ENCODE measurements at regions not wholly inside any gene's neighbourhood (a gene's known extent, or its start where the extent isn't known, plus 50 kb on each side); places are given as distances from the start of the nearest gene placed in this dataset.

DNA sequence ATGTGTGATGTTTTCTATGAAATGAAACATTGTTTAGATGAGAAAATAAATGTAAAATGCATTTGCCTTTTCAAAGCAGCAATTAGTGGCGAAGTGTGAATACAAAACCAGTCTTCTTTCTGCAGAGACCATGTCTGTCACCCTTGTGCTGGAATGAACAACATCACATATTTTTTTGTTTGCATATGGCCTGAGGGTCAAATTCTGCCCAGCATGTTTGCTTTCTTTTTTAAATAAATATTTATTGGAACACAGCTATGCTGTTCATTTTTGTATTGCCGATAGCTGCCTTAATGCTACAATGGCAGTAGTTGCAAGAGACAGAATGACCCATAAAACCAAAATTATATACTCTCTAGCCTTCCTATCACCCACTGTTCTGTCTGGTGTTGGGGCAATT is 75.3 kb upstream of the SNRPN start:
- no peak overlapping the region for H2BK12ac ChIP-seq (ENCODE audit: insufficient read length, low read depth, low read length)
- H2AFZ ChIP-seq (ENCODE audit: low read length) = no peak overlapping the region
- no peaks in the 10 kb centered on the region for H3K27me3 ChIP-seq (ENCODE audit: insufficient read depth, low read length)
- no peak overlapping the region for H2AK5ac ChIP-seq (ENCODE audit: insufficient read length, low read length)
- no CpG with 5 or more reads among the region's 2 CpGs for WGBS (ENCODE audit: extremely low coverage, insufficient read length, low lambda C conversion rate)
- H3K23ac ChIP-seq (ENCODE audit: insufficient read length, low read depth, low read length) = no peak overlapping the region
- no peak overlapping the region for H3K9ac ChIP-seq (ENCODE audit: extremely low read depth, insufficient read length, low read length)
- H4K91ac ChIP-seq (ENCODE audit: insufficient read length, low read depth, low read length) = no peak overlapping the region
- H3K79me1 ChIP-seq (ENCODE audit: insufficient read depth, low read depth, low read length, poor library complexity, severe bottlenecking) = no peaks in the 10 kb centered on the region
- no peak overlapping the region for H3K27ac ChIP-seq (ENCODE audit: insufficient read length, low read depth, low read length)
- Mint-ChIP-seq H3K4me3 (no peak overlapping the region; a peak in 1 of 5 replicates), H3K4me1 (peaks cover 15 to 19% of the 10 kb centered on the region in 2 experiments), H3K27ac (peak overlapping the region in 1 of 3 experiments; percentile 30; a peak in 1 of 7 replicates), H3K36me3 (ENCODE audit: insufficient read depth in 1 of 3, low read depth in 3 of 3) (peaks cover 0 to 7% (median 0%) of the 10 kb centered on the region in 3 experiments; a peak in 2 of 7 replicates), H3K27me3 (ENCODE audit: low read depth) (no peaks in the 10 kb centered on the region), H3K9me3 (peaks cover 68 to 73% of the 10 kb centered on the region in 2 experiments)
- H2BK120ac ChIP-seq (ENCODE audit: low read depth, low read length, poor library complexity, severe bottlenecking) = no peak overlapping the region
- H3K9me3 ChIP-seq (ENCODE audit: control insufficient read depth, low read depth, low read length) = peaks cover 12% of the 10 kb centered on the region
- H3K23me2 ChIP-seq (ENCODE audit: insufficient read length, low read depth, low read length, poor library complexity, severe bottlenecking) = no peaks in the 10 kb centered on the region
- TF ChIP-seq, protein P1, sequence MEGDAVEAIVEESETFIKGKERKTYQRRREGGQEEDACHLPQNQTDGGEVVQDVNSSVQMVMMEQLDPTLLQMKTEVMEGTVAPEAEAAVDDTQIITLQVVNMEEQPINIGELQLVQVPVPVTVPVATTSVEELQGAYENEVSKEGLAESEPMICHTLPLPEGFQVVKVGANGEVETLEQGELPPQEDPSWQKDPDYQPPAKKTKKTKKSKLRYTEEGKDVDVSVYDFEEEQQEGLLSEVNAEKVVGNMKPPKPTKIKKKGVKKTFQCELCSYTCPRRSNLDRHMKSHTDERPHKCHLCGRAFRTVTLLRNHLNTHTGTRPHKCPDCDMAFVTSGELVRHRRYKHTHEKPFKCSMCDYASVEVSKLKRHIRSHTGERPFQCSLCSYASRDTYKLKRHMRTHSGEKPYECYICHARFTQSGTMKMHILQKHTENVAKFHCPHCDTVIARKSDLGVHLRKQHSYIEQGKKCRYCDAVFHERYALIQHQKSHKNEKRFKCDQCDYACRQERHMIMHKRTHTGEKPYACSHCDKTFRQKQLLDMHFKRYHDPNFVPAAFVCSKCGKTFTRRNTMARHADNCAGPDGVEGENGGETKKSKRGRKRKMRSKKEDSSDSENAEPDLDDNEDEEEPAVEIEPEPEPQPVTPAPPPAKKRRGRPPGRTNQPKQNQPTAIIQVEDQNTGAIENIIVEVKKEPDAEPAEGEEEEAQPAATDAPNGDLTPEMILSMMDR (conservative IDR thresholded peaks at IDR 0.05) = no peak
- H3K4me2 ChIP-seq (ENCODE audit: insufficient read depth, insufficient read length, low read length) = no peak overlapping the region
- H4K5ac ChIP-seq (ENCODE audit: insufficient read length, low read depth, low read length) = no peak overlapping the region
- DNase-seq = no peak
- H2BK20ac ChIP-seq (ENCODE audit: low read depth, low read length, poor library complexity, severe bottlenecking) = no peak overlapping the region
- H3K56ac ChIP-seq (ENCODE audit: insufficient read length, low read depth, low read length) = no peak overlapping the region
- H3T11ph ChIP-seq (ENCODE audit: low read length) = no peak overlapping the region
- H3K14ac ChIP-seq (ENCODE audit: insufficient read depth, low read length) = no peak overlapping the region
- H3K4me1 ChIP-seq (ENCODE audit: insufficient read depth, low read length) = peaks cover 3% of the 10 kb centered on the region; the same call in 1 of the 2 replicates
- no peaks in the 10 kb centered on the region for H4K20me1 ChIP-seq (ENCODE audit: control insufficient read depth, insufficient read depth, insufficient read length)
- H4K8ac ChIP-seq (replicated peaks; ENCODE audit: insufficient read length, low read depth, low read length) = no peak overlapping the region
- H2BK5ac ChIP-seq (ENCODE audit: insufficient read length, low read length) = no peak overlapping the region
- no peak overlapping the region for H2BK15ac ChIP-seq (ENCODE audit: low read depth, low read length)
- no peak overlapping the region for H3K4ac ChIP-seq (ENCODE audit: low read depth, low read length)
- no peak overlapping the region for H3K18ac ChIP-seq (ENCODE audit: insufficient read length, low read depth, low read length)
- H3K79me2 ChIP-seq (ENCODE audit: insufficient read depth, low read length) = no peaks in the 10 kb centered on the region

Measured in H9 (cell line).